T-helper 2 cell (primary cell): ENCODE measurements at regions not wholly inside any gene's neighbourhood (a gene's known extent, or its start where the extent isn't known, plus 50 kb on each side); places are given as distances from the start of the nearest gene placed in this dataset.
"Not testable (repeated sequence)": the region's sequence is repeated elsewhere in the genome, so short reads cannot be mapped to it uniquely, and the experiment has no call there.

Source experiments
- DNase-seq, 5 experiments: peaks; one replicate each; pipeline versions ENCODE4 v3.0.0 to v3.0.0-alpha.2; 2012 to 2022

- no peak for DNase-seq
These were observed 590.6 kb downstream of the NUF2 start for GRCh38 chr1:163912170-163912884.

DNA sequence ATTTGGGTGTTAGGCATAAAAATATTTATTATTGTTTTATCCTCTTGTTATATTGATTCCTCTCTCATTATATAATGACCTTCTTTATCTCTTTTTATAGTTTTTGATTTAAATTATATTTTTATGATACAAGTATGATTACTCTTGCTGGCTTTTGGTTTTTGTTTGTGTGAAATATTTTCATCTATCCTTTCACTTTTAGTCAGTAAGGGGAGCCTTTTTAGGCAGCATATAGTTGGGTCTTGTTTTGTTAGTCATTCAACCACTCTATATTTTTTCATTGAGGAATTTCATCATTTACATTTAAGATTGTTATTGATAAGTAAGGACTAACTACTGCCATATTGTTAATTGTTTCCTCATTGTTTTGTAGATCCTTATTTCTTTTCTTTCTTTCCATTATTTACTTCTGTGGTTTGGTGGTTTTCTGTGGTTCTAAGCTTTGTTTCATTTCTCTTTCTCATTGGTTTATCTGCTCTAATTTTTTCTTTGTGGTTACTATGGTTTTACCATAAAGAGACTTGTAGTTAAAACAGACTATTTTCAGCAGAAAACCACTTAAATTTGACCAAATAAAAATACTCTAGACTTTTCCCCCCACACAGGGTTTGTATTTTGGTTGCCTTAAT lies 593.1 kb downstream of the NUF2 start:
- DNase-seq: no peak

DNA sequence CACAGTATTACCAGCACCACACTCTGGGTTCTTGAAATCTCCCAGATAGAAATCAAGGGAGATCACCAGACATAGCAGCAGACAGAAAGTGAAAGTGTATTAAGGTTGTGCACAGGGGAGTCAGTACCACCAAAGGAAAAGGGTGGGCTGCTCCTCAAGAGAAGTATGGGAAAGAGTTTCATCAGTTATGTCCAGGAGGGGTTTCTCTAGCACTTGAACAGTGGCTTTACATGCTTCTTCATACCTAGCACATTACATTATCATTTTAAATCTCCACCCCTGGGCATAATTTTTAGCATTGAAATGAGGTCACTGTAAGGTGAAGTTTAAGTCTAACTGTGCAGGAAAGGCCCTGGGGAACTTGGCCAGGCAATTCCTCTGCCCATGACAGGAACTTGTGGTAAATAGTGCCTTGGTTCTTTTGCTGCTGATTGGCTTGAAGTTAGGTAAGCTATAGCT lies 601.0 kb downstream of the NUF2 start:
- DNase-seq: no peak

GRCh38 chr1:163924041-163924440 lies 602.3 kb downstream of the NUF2 start:
- DNase-seq: no peak

DNA sequence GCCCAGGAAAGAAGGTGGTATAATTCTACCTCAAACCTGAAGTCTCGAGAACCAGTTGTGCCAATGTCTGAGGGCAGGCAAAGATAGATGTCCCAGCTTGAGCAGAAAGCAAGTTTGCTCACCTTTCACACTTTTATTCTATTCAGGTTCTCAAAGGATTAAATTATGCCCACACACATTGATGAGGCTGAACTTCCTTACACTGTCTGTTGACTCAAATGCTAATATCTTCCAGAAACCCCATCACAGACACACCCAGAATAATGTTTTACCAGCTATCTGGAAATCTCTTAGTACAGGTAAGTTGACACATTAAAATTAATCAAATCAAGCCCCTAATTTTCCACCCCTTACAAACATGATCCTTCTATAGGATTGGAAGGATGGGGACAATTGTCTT lies 605.7 kb downstream of the NUF2 start:
- DNase-seq: no peak

GRCh38 chr1:163928069-163928468 lies 606.3 kb downstream of the NUF2 start:
- no peak for DNase-seq

DNA sequence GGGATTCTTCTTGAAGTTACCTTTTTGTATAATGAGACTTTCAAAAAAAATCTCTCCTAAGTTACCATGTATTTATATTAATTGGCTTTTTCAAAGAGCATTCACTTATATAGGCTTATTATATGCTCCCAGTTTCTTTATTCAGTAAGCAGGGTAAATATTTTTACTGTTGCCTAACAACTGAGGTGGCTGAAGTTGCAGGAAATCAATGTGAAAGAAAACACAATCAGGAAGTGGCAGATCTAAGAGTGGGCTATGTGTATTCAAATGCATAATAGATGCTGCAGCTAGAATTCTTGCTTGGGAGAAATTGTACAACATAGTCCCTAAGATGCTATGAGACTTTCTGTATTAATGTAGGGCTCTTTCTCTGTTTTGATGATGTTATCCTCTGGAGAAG lies 606.9 kb downstream of the NUF2 start:
- no peak for DNase-seq

- DNase-seq: no peak
These were observed 611.1 kb downstream of the NUF2 start for GRCh38 chr1:163932901-163933300.

- no peak for DNase-seq
These were observed 611.7 kb downstream of the NUF2 start for GRCh38 chr1:163933437-163933836.

- DNase-seq: no peak
These were observed 614.1 kb downstream of the NUF2 start for GRCh38 chr1:163935738-163936374.

- DNase-seq: no peak
These were observed 599.4 kb upstream of the PBX1 start for GRCh38 chr1:163959622-163960021.

GRCh38 chr1:163970151-163970550 lies 588.8 kb upstream of the PBX1 start:
- DNase-seq: no peak

GRCh38 chr1:163970699-163971098 lies 588.3 kb upstream of the PBX1 start:
- DNase-seq: no peak

DNA sequence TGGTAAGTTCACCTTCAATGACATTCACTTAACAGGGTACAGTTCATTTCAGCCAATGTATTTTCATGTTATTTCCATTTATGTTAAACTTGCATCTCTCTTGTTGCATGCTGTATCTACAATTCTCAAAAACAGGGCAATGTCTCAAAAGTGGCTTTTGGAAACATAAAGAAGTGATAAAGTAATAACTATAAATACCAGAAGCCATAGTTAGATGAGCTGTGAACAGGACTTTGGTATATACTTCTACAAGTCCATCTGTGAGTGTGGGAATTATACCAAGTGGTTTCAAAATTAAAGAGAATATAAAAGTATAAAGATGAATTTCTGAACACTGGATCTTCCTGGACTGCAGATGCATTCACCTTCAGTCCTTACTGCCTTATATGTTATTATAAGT lies 585.4 kb upstream of the PBX1 start:
- DNase-seq: no peak

GRCh38 chr1:163974120-163974519 lies 584.9 kb upstream of the PBX1 start:
- no peak for DNase-seq

DNA sequence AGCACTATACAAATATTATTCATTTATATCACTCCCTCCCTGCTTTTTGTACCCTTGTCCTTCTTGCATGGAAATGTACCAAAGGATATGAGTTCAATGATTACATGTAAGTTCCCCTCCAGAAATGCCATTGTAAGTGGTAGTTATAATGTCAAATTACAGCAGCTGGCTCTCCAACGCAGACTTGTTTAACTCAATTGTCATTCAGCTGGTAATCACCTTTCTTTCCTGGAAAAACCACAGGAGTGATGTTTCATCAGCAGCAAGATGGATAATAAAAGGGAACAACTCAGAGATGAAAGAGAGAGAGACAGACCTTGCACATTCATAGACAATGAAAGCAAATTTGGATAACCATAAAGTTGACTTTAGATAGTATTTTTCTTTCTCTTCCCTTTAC lies 578.6 kb upstream of the PBX1 start:
- DNase-seq: no peak

DNA sequence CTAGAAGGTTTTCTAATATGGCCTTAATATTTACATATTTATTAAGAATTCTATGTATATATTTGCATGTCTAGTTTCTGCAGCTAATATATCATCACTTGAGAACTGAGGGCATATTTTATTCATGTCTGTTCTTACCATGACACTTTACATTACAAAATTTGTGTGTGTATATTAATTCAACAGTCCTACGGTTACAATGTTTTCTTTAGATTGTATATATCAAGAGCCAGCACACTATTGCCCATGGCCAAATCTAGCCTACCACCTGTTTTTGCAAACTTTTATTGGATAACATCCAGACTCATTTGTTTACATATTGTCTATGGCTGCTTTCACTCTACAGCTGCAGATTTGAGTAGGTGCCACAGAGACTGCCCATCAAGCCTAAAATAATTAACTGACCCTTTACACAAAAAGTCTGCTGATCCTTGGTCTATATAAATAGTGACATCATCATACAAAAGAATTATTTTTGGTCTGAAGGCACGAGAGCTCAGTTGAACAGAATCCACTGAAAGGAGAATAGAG lies 577.4 kb upstream of the PBX1 start:
- DNase-seq: no peak

DNA sequence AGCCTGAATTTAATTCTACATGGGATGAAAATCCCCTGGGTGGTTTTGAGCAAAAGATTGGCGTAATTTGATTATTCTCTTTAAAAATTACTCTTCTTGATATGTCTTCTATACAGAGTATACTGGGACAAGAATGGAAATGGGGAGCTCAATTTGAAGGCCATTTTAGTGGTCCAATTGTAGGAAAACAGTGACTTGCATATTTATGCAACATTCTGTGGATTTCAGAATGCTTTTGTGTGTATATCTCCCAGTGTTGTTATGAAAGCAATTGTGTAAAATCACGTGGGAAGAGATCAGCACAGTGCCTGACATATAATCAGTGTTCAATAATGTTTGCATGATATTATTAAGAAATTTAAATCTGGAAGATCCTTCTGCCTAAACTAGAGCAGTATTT lies 575.9 kb upstream of the PBX1 start:
- no peak for DNase-seq

DNA sequence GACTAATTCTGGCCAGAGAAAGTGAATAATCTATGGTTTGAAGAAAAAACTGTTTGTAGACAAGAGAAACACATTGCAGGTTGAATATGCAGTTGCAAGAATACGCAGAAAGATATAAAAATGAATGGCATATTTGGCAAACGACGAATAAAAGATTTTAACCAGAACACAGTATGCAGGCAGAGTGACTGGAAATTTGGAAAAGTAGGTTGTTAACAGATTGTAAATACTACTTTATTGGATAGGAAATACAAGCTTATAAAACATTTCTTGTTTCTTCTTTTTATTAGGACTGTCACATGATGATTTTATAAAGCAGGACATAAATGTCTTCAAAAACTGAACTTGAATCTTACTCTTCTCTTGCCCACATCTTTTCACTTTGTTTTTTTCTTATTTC lies 573.3 kb upstream of the PBX1 start:
- no peak for DNase-seq

- no peak for DNase-seq
These were observed 559.9 kb upstream of the PBX1 start for GRCh38 chr1:163999131-163999530.

DNA sequence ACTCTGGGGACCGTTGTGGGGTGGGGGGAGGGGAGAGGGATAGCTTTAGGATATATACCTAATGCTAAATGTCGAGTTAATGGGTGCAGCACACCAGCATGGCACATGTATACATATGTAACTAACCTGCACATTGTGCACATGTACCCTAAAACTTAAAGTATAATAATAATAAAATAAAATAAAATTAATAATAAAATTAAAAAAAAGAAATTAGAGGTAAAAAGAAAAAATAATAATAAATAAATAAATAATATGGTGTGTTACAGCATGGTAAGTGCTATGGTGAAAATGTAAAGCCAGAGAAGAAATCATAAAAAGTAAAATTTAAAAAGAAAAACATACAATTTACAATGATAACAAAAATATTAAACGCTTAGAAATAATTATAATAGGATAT lies 552.8 kb upstream of the PBX1 start:
- not testable (repeated sequence) for DNase-seq

GRCh38 chr1:164006621-164007020 lies 552.4 kb upstream of the PBX1 start:
- DNase-seq: no peak

DNA sequence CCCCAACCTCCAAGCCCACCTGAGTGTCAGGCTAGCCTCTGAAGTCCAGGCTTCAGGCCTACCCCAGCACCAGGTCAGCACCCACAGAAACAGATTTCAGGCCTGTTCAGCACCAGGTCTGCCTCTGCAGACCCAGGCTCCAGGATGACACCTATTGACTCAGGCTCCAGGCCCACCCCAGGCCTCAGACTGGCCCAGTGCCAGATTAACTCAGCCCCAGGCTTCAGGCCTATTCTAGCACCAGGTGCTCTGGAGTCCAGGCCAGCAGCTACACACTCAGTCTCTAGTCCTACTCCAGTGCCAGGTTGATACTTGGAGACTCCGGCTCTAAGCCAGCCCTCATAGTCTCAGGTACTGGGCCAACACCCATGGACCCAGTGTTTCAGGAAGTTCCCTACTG lies 541.7 kb upstream of the PBX1 start:
- no peak for DNase-seq

DNA sequence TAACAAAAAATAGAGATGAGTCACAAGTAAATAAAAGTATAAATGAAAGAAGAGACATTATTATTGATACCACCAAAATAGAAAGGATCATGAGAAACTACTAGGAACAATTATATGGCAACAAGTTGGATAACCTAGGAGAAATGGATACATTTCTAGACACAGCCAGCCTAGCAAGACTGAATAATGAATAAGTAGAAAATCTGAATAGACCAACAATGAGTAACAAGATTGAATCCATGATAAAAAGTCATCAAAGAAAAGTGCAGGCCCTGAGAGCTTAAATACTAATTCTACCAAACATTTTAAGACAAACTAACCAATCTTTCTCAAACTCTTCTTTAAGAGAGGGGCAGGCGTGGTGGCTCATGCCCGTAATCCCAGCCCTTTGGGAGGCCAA lies 538.6 kb upstream of the PBX1 start:
- DNase-seq: no peak
